NB4 (cell line): ENCODE measurements at regions not wholly inside any gene's neighbourhood (a gene's known extent, or its start where the extent isn't known, plus 50 kb on each side); places are given as distances from the start of the nearest gene placed in this dataset.

Experiments used
- MAX ChIP-seq: IDR thresholded peaks from 2 replicates; pipeline ENCODE4 v1.6.1; 2011; ENCODE audit warnings: low read depth, low read length
- POLR2A ChIP-seq: IDR thresholded peaks from 2 replicates; pipeline ENCODE4 v1.6.1; 2011; ENCODE audit warnings: mild to moderate bottlenecking; ENCODE audit not compliant: insufficient read length; ENCODE audit errors: extremely low read depth

- TF ChIP-seq MAX (no peak), POLR2A (no peak)
Measured at GRCh38 chr18:22060361-22060760, 109.0 kb upstream of the GATA6 start.
